ENCODE measurements at regions not wholly inside any gene's neighbourhood (a gene's known extent, or its start where the extent isn't known, plus 50 kb on each side); places are given as distances from the start of the nearest gene placed in this dataset.
"Not testable (repeated sequence)": the region's sequence is repeated elsewhere in the genome, so short reads cannot be mapped to it uniquely, and the experiment has no call there.

DNA sequence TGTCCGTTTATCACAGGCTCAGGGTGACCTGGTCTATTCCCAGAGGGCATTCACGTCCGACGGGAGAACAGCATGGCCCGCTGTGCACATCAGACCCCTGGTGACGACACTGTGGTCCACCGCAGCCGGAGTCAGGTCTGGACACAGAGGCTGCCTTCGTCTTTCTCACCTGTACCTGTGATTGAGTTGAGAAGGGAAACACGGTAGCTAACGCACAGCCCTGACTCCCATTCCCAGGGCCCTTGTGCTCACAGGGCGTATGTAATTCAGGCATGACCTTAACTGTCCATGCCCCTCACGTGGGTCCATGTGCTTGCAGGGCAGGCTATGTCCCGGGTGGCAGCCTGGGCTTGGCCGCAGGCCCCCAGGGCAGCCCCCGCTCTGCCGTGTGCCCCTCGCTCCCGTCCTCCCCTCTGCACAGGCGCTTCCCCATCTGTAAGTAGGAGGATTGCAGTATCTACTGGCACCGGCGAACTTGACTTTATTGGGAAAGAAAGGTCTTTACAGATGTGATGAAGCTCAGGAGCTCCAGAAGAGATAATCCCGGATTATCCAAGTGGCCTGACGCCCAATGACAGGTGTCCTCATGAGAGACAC, 221.3 kb upstream of the TCERG1L start:
- DNase-seq (ENCODE audit: low spot score), result no peak

DNA sequence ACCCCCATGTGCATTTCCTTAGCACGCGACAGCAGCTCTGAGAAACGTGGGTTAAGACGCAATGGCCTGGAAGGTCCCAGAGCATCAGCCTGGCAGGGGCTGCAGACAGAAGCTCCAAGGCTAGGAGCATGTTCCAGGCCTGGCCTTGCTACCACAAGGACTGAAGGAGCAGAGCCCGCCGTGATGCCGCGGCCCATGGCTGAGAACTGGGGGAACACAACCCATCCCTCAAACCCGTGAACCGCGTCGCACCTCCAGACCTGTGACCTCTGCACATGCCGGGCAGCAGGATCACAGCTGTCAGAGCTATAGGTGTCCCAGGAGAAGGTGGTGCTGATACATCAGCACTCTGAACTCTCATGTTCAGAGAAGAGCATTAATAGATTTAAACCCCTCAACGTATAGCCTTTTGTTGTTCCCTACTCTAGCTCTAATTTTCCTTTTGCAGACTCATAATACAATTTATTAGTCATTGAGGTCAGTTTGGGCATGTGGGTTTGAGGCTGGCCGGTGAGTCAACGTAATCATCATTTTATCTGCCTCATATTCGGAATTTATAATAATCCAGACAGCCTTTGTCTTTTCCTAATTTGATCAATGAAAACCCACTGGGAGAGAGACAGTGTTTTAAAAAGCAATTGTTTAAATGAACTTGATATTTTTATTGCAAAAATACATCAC, 222.5 kb upstream of the TCERG1L start:
- no peak for DNase-seq (ENCODE audit: low spot score)

DNA sequence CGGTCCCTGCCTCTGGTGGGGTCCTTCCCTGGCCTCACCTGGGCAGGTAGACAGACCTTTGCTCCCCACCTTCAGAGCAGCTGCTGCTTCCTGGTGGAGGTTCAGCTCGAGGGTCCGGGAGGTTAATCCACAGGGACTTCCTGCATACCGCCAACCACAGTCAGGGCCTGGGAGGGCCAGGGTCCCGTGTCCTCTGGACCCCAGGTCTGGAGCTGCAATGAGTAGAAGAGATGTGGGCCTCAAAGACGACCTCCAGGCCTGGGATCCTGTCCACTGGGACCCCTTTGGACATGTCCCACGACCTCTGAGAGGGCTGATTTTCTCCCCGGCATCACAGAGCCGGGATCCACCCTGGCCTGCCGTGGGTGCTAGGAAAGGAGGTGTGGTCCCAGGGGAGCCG, 223.3 kb upstream of the TCERG1L start:
- no peak for DNase-seq (ENCODE audit: low spot score)

DNA sequence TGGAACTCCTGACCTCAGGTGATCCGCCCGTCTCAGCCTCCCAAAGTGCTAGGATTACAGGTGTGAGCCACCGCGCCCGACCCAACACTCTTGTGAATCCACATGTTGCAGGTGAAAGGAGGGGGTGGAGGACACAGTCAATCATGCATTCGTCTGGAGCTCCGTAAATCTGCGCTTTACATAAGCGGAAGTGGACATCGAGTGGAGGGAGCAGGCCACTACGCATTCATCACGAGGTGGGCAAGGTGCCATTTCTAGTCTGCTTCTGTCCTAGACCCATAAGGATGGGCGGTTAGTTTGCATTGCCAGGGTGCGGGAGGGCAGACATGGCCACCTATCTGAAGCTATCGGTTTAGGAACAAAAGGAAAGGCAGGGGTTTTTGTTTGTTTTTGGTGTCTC, 225.2 kb upstream of the TCERG1L start:
- no peak for DNase-seq (ENCODE audit: low spot score)

DNA sequence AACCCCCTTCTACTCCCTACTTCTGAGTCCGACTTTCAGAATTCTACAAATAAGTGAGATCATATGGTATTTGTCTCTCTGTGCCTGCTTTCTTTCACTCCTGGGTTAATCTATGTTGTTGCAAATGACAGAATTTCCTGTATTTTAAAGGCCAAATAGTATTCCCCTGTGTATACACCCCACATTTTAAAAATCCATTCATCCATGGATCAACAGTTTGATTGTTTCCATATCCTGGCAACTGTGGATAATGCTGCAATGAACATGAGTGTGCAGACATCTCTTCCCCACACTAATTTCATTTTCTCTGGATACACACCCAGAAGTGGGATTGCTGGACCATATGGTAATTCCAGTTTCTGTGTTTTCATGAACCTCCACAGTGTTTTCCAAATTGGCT, 225.8 kb upstream of the TCERG1L start:
- DNase-seq (ENCODE audit: low spot score), result no peak

DNA sequence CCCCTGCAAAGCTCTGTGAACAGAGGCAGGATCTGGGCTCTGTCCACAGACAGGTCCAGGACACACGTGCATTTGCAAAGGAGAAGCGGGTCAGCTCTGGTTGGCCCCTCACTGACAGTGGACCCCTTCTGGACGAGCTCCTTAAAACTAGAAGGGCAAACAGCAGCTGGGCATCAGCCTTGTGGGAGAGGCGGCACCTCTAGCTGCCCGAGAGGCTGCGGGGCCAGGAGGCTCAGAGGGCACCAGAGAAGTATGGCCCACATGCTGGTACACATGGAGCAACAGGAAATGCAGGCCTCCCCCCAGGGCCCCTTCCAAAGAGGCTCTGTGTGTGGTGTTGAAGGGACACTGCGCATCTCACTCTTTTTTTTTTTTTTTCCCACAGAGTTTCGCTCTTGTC, 233.0 kb upstream of the TCERG1L start:
- no peak for DNase-seq (ENCODE audit: low spot score)

DNA sequence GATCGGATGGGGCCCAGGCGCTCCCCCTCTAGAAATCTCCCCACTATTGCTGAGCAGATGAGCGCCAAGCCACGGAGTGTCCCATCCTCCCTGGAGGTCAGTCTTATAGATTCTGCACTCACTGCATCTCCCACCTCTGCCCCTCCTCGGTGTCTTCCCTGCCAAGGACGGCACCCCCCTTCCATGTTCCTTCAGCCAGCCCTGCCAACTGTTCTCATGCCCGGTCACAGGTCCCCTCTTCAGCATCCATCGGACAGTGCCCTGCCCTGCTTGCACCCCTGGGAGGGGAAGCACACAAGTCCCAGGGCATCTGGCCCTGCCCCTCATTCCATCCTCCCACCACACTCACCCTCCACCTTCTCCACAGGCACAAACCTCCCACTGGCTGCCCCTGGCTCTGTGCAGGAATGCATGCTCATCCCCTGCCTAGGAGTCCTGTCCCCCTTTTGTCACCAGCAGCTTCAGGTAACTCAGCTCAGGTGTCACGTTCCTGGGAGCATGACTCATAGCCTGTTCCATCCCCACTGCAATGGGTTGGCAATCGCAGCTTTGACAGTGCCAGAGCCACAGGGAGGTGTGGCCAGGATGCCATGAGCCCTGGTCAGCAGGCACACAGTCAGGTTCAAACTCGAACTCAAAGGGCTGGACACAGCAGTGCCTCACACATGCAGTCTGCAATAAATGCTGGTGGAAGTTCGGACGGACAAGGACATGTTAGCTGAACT, 234.7 kb upstream of the TCERG1L start:
- no peak for DNase-seq (ENCODE audit: low spot score)

DNA sequence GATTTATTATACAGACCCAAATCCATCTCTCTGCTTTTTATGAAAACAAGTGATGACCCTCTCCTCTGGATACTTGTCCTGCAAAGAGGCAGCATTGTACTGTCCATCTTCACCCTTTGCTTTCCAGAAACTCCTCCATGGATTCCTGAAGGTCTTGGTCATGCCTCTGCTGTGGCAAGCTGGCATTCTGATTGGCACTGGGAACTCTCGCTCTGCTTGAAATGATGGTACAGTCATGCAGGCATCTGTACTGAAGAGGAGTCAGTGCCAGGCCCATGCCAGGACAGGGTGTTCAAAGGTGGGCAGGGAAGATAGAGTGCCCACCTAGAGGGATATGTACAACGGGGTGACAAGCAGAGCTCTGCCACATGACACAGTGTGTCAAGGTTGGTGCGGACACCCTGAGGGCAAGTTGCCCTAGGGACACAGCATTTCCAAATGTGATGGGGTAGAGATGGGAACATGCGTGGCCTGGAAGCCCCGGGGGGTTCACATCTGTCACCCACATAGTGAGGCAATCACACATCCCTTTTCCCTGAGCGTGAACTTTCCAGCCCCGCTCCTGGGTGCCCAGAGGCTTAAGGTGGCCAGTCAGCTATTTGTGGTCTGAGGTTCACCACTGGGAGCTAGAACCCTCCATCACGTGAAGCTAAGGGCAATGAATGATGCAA, 235.7 kb upstream of the TCERG1L start:
- DNase-seq (ENCODE audit: low spot score), result no peak

DNA sequence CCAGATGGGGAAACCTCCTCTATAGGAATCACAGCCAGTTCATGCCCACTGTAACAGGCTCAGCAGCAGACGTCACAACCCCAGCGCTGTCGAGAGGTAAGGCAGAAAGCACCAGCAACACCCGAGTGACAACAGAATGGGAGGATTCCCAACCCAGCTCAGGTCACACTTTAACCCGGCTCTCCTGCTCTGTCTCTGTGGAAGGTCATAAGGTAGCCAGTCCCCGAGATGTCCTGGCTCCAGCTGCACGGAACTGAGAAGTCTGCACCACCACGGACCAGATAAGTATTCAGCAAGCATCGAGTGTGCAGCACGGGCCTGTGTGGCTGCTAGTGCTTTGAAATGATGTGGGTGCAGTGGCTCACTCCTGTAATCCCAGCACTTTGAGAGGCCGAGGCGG, 236.7 kb upstream of the TCERG1L start:
- DNase-seq (ENCODE audit: low spot score), result no peak

DNA sequence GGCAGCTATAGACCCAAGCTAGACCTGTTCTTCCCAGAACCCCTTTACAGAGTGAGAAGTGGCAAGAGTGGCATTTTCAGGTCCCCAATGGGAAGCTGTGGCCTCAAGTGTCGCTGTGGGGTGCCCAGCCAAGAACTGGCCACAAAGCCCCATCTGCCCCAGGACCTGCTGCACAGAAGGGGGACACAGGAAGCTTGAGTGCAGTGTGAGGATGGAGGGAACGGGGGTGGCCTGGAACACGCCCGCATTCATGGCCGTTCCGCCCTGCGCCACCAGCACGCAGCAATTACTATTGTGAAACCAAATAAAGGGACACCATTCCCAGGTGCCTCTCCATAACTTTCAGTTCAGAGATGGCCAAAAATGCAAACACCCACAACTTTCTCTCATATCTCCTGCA, 237.6 kb upstream of the TCERG1L start:
- no peak for DNase-seq (ENCODE audit: low spot score)

DNA sequence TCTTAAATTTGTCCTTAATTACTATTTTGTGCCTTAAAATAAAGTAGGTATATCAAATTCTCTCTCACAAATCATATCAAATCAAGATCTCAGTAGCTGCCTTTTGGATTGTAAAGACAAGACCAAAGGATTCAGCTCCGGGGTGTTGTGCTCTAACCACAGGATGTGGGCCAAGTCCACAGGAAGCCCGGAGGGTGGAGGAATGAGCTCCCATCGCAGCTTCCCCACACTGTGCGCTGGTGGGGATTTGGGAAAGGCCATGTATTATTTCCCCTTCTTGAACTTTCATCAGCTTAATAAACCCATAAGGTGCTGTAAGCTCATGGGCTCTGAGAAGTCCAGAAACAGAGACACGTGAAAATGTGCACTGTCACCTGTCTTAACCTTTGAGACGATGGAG, 241.6 kb upstream of the TCERG1L start:
- no peak for DNase-seq (ENCODE audit: low spot score)

DNA sequence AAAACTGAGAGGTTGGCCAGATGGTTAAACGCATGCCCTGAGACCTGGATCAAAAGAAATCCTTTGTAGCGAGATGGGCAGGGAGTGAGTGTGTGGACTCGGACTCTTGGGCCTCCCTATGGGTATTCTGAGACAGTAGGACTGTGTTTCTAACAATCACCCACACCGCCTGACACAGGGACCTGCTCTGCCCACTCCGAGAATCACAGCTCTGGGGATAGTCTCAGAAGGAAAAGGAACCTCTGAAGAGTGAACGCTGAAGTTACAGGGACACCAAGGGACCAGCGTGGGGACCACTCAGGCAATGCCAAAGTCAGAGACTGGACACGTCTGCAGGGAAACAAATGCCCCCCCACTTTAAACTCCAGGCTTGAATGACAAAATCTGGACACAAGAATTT, 242.1 kb upstream of the TCERG1L start:
- no peak for DNase-seq (ENCODE audit: low spot score)

DNA sequence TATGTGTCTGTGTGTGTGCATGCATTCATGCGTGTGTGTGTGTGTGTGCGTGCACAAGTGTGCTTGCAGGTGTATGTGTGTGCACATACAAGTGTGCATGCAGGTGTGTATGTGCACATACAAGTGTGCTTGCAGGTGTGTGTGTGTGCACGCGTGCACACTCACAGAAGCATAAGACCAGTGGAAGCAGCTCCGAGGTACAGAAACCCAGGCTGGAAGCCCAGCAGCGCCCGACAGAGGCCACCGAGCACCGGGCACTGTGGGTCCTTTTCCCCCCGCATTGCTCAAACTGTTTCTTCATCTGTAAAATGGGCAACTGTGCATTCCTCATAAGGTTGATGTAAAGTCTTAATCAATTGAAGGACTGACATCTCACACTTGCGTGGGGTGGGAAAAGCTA, 243.3 kb upstream of the TCERG1L start:
- DNase-seq (ENCODE audit: low spot score), result no peak

DNA sequence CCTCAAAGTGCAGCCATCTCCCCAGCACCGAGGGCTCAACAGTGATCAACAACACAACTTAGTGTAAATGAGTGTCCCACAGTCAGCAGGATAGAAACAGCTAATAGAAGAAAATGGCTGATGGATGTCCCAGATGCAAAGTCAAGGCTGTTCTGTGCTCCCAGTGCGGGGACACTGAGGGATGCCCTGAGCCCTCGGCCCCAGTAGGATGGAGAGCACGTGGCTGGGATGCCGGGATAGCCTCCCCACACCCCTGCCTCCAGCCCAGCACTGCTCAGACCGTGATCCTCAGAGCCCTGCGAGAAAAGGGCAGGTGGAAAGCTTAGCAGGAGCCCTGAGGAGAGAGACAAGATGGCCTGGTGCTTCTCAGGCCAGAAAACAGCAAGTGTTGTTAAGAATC, 243.9 kb upstream of the TCERG1L start:
- no peak for DNase-seq (ENCODE audit: low spot score)

DNA sequence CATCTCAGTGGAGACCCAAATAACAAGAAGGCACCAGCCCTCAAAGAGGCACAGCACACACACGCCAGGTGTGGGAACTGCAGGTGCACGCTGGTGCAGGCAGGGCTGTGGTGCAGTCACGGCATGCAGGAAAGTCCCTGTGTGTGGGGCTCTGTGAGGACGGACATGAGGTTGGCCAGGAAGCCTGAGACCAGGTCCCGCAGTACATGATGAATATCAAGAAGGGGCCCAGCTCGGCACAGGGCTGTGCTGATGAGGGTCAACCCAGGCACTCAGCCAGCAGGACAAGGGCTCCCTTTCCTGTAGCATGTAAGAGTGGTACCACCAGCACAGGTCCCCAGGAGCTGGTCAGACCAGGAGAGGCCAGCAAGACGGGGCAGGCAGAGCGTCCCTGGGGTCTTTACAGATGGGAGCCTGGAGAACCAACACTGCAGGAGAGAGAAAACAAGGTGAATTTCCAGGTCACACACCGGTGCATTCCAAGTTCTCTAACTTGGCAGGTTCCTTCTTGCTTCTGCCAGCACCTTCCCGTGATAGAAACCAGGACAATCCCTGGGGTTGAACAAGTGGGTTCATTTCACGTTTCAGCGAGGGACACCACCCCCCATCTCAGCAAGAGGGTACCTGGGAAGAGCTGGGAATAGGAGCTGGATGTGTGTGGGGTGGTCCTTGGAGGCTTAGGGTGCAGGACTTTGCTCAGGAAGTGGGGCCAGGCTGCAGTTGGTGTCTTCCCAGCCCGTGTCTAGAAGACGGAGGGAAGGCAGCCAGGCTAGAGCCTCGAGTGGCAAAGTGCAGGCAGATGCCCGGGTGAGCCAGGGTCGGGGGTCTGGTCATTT, 244.8 kb upstream of the TCERG1L start:
- DNase-seq (ENCODE audit: low spot score), result no peak

DNA sequence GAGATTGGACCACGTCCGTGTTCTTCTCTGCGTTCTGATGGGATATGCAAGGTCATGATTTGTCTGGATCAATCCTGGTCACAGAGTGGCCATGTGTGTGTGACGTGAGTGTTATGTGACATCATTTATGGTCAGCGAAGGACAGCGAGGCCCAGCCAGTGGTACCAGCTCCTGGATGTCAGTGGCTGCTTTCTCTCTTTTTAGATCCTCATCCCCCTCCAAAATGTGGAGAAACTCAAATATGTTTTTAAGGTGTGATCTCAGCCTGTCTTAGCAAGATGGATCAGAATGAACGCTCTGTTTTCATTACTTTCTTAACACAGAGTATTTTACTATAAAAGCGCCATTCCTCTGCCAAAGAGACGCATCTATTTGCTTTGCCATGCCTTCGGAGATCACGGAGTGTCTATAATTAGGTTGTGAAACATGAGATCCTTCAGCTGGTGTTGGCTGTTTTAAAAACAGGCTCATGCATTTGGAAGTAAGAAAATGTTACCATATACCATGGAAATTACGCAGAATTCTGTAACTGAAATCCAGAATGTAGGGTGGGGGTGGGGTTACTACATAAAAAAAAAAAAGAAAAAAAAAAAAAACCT, 245.5 kb upstream of the TCERG1L start:
- no peak for DNase-seq (ENCODE audit: low spot score)

DNA sequence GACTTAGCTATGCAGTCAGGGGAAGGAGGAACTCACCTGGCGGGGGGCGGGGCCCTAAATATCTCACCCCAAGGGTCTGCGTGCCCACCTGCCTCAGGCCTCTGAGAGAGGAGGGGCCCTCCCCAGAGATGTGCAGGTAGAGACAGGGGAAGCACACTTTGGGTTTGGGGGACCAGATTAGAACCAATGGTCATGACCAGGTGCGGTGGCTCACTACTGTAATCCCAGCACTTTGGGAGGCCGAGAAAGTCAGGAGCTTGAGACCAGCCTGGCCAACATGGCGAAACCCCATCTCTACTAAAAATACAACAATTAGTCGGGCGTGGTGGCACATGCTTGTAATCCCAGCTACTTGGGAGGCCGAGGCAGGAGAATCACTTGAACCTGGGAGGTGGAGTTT, 246.4 kb upstream of the TCERG1L start:
- not testable (repeated sequence) for DNase-seq (ENCODE audit: low spot score)

DNA sequence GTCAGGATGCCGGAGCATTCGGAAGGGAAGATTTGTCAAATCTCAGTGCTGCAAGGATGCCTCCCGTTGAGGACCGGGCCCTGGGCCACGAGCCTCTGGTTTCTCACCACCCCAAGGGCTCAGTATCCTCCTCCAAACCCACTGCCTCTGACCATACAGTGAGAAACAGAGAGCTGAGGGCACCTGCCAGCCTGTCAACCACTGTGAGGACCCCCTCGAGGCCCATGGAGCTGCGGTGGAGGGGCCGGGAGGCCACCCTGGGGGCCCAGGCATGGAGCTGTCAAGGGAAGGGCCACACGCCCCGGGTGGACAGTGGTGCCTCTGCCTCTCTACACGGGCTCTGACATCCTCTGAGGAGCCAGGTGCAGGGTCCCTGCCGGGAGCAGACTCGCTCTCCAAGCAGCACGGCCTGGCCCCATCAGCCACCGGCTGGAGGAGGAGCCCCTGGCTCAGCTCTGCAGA, 248.0 kb upstream of the TCERG1L start:
- DNase-seq (ENCODE audit: low spot score), result no peak

DNA sequence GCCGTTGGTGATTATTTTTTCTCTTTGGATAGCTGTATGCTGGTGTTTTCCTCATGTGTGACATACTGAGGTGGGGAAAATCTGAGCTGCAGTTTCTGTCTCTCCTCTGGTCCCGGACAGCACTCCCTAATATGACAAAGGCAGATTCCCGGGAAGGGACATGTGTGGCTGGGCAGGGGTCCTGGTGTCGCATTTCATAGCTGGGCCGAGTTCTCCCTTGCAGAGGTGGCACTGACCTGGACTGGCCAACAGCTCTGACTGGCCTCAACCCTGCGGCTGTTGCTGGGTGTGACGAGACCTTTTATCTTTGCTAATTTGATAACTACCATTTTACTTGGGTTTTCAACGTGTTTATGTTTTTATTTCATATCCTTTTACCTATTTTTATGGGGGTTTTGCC, 248.6 kb upstream of the TCERG1L start:
- DNase-seq (ENCODE audit: low spot score), result no peak

DNA sequence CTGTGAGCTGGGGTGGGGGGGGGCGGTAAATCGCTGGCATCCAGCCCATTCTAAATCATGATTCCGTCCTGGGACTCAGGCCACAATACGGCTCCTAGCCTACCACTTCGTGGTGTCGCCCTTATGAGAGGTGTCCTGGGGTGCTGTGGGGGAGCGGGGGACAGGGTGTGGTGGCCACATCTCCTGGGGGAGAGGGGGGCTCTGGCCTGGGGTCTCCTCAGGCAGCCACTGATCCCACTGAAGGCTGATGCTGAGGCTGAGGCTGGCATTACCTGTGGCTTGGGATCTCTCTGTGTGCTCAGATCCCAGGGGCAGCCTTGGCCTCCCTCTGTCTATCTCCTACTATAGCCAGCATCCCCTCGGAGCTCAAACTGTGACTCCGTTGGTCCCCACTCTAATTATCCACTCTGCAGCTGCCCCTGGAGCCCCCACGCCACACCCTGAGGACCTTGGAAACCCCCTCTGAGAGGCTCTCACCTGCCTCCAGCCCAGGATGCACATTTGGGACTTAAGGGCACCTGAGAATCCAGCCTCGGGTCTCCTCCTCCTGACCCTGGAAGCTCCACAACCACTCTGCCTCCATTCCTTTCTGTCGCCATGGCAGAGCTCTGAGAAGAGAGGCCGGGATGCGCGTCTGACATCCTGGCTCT, 249.3 kb upstream of the TCERG1L start:
- DNase-seq (ENCODE audit: low spot score), result no peak

DNA sequence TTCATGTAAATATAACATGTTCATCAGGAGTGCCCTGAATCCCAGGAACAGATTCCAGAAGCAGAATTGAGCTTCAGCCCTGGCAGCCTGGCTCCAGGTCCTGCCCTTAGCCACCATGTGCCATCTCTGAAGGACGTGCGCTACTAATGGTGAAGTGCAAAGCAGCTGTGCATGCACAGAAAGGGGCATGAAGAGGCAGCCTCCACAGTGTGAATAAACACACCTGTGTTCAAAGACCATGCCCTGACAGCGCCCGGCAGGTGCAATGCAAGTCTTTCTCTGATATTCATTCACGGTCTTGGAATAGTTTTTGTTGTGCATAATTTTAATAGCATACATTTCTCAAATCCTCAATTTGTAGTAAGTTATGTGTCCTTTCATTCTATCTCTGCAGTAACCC, 250.4 kb upstream of the TCERG1L start:
- no peak for DNase-seq (ENCODE audit: low spot score)
